Astrocyte of the spinal cord (primary cell): ENCODE measurements at regions not wholly inside any gene's neighbourhood (a gene's known extent, or its start where the extent isn't known, plus 50 kb on each side); places are given as distances from the start of the nearest gene placed in this dataset.

ENCODE experiments used
- DNase-seq: peaks from one replicate; pipeline ENCODE4 v3.0.0; 2011; ENCODE audit warnings: low read depth, low spot score
- H3K4me3 ChIP-seq: 2 replicates; pipeline ENCODE4 v1.5.1; 2011; ENCODE audit warnings: low read depth, mild to moderate bottlenecking, low read length, moderate library complexity
- CTCF ChIP-seq: IDR thresholded peaks from 2 replicates; pipeline ENCODE4 v1.5.1; 2012; ENCODE audit warnings: low read depth, mild to moderate bottlenecking, low read length, inconsistent platforms
- in situ Hi-C: cut with HindIII; loops from 2 replicates; pipeline ENCODE4 v1.10.0; 2017; ENCODE audit warnings: low sequenced_read_pairs

GRCh38 chr5:20370061-20370460 lies 382.1 kb upstream of the CDH18 start:
- DNase-seq = no peak
- in situ Hi-C loops = no loop called here
- TF ChIP-seq CTCF = no peak
- H3K4me3 ChIP-seq = no peak overlapping the region

- no peak overlapping the region for H3K4me3 ChIP-seq
- in situ Hi-C loops = no loop called here
- no peak for DNase-seq
- TF ChIP-seq CTCF = no peak
Observed at GRCh38 chr5:20369518-20369885, 381.5 kb upstream of the CDH18 start.

GRCh38 chr5:20368571-20369517 lies 380.8 kb upstream of the CDH18 start:
- in situ Hi-C loops = no loop called here
- TF ChIP-seq CTCF = no peak
- no peak overlapping the region for H3K4me3 ChIP-seq
- no peak for DNase-seq

GRCh38 chr5:20367178-20367577 lies 379.2 kb upstream of the CDH18 start:
- in situ Hi-C loops = no loop called here
- H3K4me3 ChIP-seq = no peak overlapping the region
- no peak for TF ChIP-seq CTCF
- no peak for DNase-seq

- no peak for TF ChIP-seq CTCF
- in situ Hi-C loops = no loop called here
- no peak overlapping the region for H3K4me3 ChIP-seq
- no peak for DNase-seq
Observed at GRCh38 chr5:20360263-20360662, 372.3 kb upstream of the CDH18 start.

- TF ChIP-seq CTCF = no peak
- in situ Hi-C loops = no loop called here
- H3K4me3 ChIP-seq = no peak overlapping the region
- DNase-seq = no peak
Observed at GRCh38 chr5:20359377-20359776, 371.4 kb upstream of the CDH18 start.
